ENCODE measurements at regions not wholly inside any gene's neighbourhood (a gene's known extent, or its start where the extent isn't known, plus 50 kb on each side); places are given as distances from the start of the nearest gene placed in this dataset.

GRCh38 chr2:152924219-152924618, 205.8 kb downstream of the ARL6IP6 start:
- Histone ChIP-seq H3K4me1 (no peaks in the 10 kb centered on the region), H3K27me3 (no peaks in the 10 kb centered on the region), H3K36me3 (no peaks in the 10 kb centered on the region), H3K27ac (no peak overlapping the region), H3K9me3 (no peaks in the 10 kb centered on the region), H3K4me3 (no peak overlapping the region)
- no peak for TF ChIP-seq POLR2A (IDR thresholded peaks at IDR 0.05)
- TF ChIP-seq, protein P1, sequence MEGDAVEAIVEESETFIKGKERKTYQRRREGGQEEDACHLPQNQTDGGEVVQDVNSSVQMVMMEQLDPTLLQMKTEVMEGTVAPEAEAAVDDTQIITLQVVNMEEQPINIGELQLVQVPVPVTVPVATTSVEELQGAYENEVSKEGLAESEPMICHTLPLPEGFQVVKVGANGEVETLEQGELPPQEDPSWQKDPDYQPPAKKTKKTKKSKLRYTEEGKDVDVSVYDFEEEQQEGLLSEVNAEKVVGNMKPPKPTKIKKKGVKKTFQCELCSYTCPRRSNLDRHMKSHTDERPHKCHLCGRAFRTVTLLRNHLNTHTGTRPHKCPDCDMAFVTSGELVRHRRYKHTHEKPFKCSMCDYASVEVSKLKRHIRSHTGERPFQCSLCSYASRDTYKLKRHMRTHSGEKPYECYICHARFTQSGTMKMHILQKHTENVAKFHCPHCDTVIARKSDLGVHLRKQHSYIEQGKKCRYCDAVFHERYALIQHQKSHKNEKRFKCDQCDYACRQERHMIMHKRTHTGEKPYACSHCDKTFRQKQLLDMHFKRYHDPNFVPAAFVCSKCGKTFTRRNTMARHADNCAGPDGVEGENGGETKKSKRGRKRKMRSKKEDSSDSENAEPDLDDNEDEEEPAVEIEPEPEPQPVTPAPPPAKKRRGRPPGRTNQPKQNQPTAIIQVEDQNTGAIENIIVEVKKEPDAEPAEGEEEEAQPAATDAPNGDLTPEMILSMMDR (IDR thresholded peaks at IDR 0.05), result no peak
- DNase-seq, result no peak

GRCh38 chr2:152920846-152921245, 202.4 kb downstream of the ARL6IP6 start:
- H3K36me3 ChIP-seq, result no peaks in the 10 kb centered on the region
- no peak overlapping the region for H3K4me3 ChIP-seq
- DNase-seq, result no peak
- no peaks in the 10 kb centered on the region for H3K27me3 ChIP-seq
- H3K27ac ChIP-seq, result no peak overlapping the region
- H3K9me3 ChIP-seq, result no peaks in the 10 kb centered on the region
- no peak for TF ChIP-seq POLR2A (IDR thresholded peaks at IDR 0.05)
- TF ChIP-seq, protein P1 (IDR thresholded peaks at IDR 0.05), result no peak
- no peaks in the 10 kb centered on the region for H3K4me1 ChIP-seq

- no peak overlapping the region for H3K27ac ChIP-seq
- TF ChIP-seq, protein P1 (IDR thresholded peaks at IDR 0.05), result no peak
- TF ChIP-seq POLR2A (IDR thresholded peaks at IDR 0.05), result no peak
- no peaks in the 10 kb centered on the region for H3K27me3 ChIP-seq
- no peak overlapping the region for H3K4me3 ChIP-seq
- no peaks in the 10 kb centered on the region for H3K36me3 ChIP-seq
- H3K4me1 ChIP-seq, result no peaks in the 10 kb centered on the region
- DNase-seq, result no peak
- no peaks in the 10 kb centered on the region for H3K9me3 ChIP-seq
Measured at GRCh38 chr2:152910970-152911369, 192.6 kb downstream of the ARL6IP6 start.

GRCh38 chr2:152907046-152907445, 188.6 kb downstream of the ARL6IP6 start:
- no peaks in the 10 kb centered on the region for H3K4me1 ChIP-seq
- no peaks in the 10 kb centered on the region for H3K9me3 ChIP-seq
- no peaks in the 10 kb centered on the region for H3K27me3 ChIP-seq
- no peak for DNase-seq
- TF ChIP-seq POLR2A (IDR thresholded peaks at IDR 0.05), result no peak
- TF ChIP-seq, protein P1 (IDR thresholded peaks at IDR 0.05), result no peak
- H3K4me3 ChIP-seq, result no peak overlapping the region
- H3K27ac ChIP-seq, result no peak overlapping the region
- H3K36me3 ChIP-seq, result no peaks in the 10 kb centered on the region

- no peak for DNase-seq
- no peaks in the 10 kb centered on the region for H3K36me3 ChIP-seq
- no peaks in the 10 kb centered on the region for H3K9me3 ChIP-seq
- H3K4me3 ChIP-seq, result no peak overlapping the region
- no peaks in the 10 kb centered on the region for H3K27me3 ChIP-seq
- no peaks in the 10 kb centered on the region for H3K4me1 ChIP-seq
- TF ChIP-seq, protein P1 (IDR thresholded peaks at IDR 0.05), result no peak
- no peak for TF ChIP-seq POLR2A (IDR thresholded peaks at IDR 0.05)
- no peak overlapping the region for H3K27ac ChIP-seq
Measured at GRCh38 chr2:152894051-152894450, 175.6 kb downstream of the ARL6IP6 start.

- Histone ChIP-seq H3K27me3 (no peaks in the 10 kb centered on the region), H3K9me3 (no peaks in the 10 kb centered on the region), H3K4me1 (no peaks in the 10 kb centered on the region), H3K36me3 (no peaks in the 10 kb centered on the region), H3K4me3 (no peak overlapping the region), H3K27ac (no peak overlapping the region)
- TF ChIP-seq, protein P1 (IDR thresholded peaks at IDR 0.05), result no peak
- no peak for DNase-seq
Measured at GRCh38 chr2:152890736-152891135, 172.3 kb downstream of the ARL6IP6 start.

Data from Peyer's patch (tissue), 4 donors.